HEK293 (cell line): ENCODE measurements at regions not wholly inside any gene's neighbourhood (a gene's known extent, or its start where the extent isn't known, plus 50 kb on each side); places are given as distances from the start of the nearest gene placed in this dataset.

Source experiments
- CTCF ChIA-PET: fragments of 350-600 bp; formaldehyde crosslinking; extraction: SDS; loops from one replicate; lab custom pipeline; 2021; ENCODE audit warnings: antibody characterized with exemption; lab: Yijun Ruan, JAX
- POLR2A ChIA-PET: fragments of 300-600 bp; formaldehyde crosslinking; extraction: SDS; loops from one replicate; lab custom pipeline; 2020; ENCODE audit warnings: antibody characterized with exemption, inconsistent platforms; lab: Yijun Ruan, JAX
- H3K27ac ChIP-seq: fragments of 200-500 bp; sonication (Bioruptor generic); 2 replicates; pipeline ENCODE4 v1.5.1; 2014; ENCODE audit warnings: low read depth, low read length, control low read depth, inconsistent platforms; ENCODE audit errors: extremely low read depth
- H3K36me3 ChIP-seq, 2 experiments: fragments of 200-500 bp in 1 of 2; sonication (Bioruptor generic) in 1 of 2; 1 replicate in 1 of 2; 2 replicates in 1 of 2; pipeline ENCODE4 v1.5.1; 2014 to 2017; ENCODE audit warnings: inconsistent platforms in 2 of 2, low read length in 2 of 2; ENCODE audit not compliant: control insufficient read depth in 2 of 2, insufficient read depth in 1 of 2
- H3K4me1 ChIP-seq: fragments of 200-500 bp; sonication (Bioruptor generic); 2 replicates; pipeline ENCODE4 v1.5.1; 2014; ENCODE audit warnings: mild to moderate bottlenecking, low read length, inconsistent platforms; ENCODE audit not compliant: control insufficient read depth, insufficient read depth
- H3K4me3 ChIP-seq: 2 replicates; pipeline ENCODE4 v1.5.1; 2011; ENCODE audit warnings: low read depth, mild to moderate bottlenecking, control low read depth, low read length, moderate library complexity
- H3K9me3 ChIP-seq: fragments of 200-500 bp; sonication (Bioruptor generic); 2 replicates; pipeline ENCODE4 v1.5.1; 2014; ENCODE audit warnings: low read depth, low read length, inconsistent platforms; ENCODE audit not compliant: control insufficient read depth, insufficient read depth
- CTCF ChIP-seq: fragments of 450-650 bp; formaldehyde crosslinking; IDR thresholded peaks from 2 replicates; pipeline ENCODE4 v1.5.1; 2016; ENCODE audit warnings: missing biosample characterization, missing genetic modification characterization
- HOXA7 ChIP-seq: sonication (generic); formaldehyde crosslinking; IDR thresholded peaks from 2 replicates; pipeline ENCODE4 v1.8.1; 2022; ENCODE audit warnings: missing genetic modification reagents, borderline replicate concordance
- PRDM6 ChIP-seq: fragments of 450-650 bp; formaldehyde crosslinking; IDR thresholded peaks from 2 replicates; pipeline ENCODE4 v1.5.1; 2017; ENCODE audit warnings: missing biosample characterization, missing genetic modification characterization
- SETDB1 ChIP-seq: IDR thresholded peaks from one replicate; pipeline ENCODE4 v1.6.1; 2017; ENCODE audit warnings: mild to moderate bottlenecking, low read length, moderate library complexity, mixed read lengths; ENCODE audit not compliant: insufficient read length
- SP3 ChIP-seq: fragments of 450-650 bp; formaldehyde crosslinking; IDR thresholded peaks from 2 replicates; pipeline ENCODE4 v1.5.1; 2016; ENCODE audit warnings: missing biosample characterization, missing genetic modification characterization
- SP7 ChIP-seq: fragments of 450-650 bp; formaldehyde crosslinking; IDR thresholded peaks from 2 replicates; pipeline ENCODE4 v1.5.1; 2016; ENCODE audit warnings: missing biosample characterization, missing genetic modification characterization
- ZFP69B ChIP-seq: fragments of 450-650 bp; formaldehyde crosslinking; IDR thresholded peaks from 2 replicates; pipeline ENCODE4 v1.5.1; 2016; ENCODE audit warnings: missing biosample characterization, missing genetic modification characterization
- ZNF2 ChIP-seq: fragments of 450-650 bp; formaldehyde crosslinking; IDR thresholded peaks from 2 replicates; pipeline ENCODE4 v1.5.1; 2016; ENCODE audit warnings: missing biosample characterization, missing genetic modification characterization
- ZNF280C ChIP-seq: fragments of 450-650 bp; formaldehyde crosslinking; IDR thresholded peaks from 2 replicates; pipeline ENCODE4 v1.5.1; 2016; ENCODE audit warnings: missing biosample characterization, missing genetic modification characterization
- ZNF350 ChIP-seq: fragments of 450-650 bp; formaldehyde crosslinking; IDR thresholded peaks from 2 replicates; pipeline ENCODE4 v1.5.0; 2017; ENCODE audit warnings: missing biosample characterization, mild to moderate bottlenecking, missing genetic modification characterization
- ZNF398 ChIP-seq: fragments of 450-650 bp; formaldehyde crosslinking; IDR thresholded peaks from 2 replicates; pipeline ENCODE4 v1.5.1; 2017; ENCODE audit warnings: missing biosample characterization, missing genetic modification characterization
- ZNF529 ChIP-seq: fragments of 450-650 bp; formaldehyde crosslinking; IDR thresholded peaks from 2 replicates; pipeline ENCODE4 v1.5.1; 2017; ENCODE audit warnings: missing genetic modification characterization, missing biosample characterization; ENCODE audit not compliant: insufficient replicate concordance
- ZNF585B ChIP-seq: fragments of 450-650 bp; formaldehyde crosslinking; IDR thresholded peaks from 2 replicates; pipeline ENCODE4 v1.5.1; 2016; ENCODE audit warnings: missing biosample characterization, missing genetic modification characterization
- ZNF777 ChIP-seq: fragments of 450-650 bp; formaldehyde crosslinking; IDR thresholded peaks from 2 replicates; pipeline ENCODE4 v1.5.1; 2017; ENCODE audit warnings: missing biosample characterization, missing genetic modification characterization, borderline replicate concordance

- Histone ChIP-seq H3K4me3 (no peak overlapping the region), H3K9me3 (no peaks in the 10 kb centered on the region), H3K36me3 (no peaks in the 10 kb centered on the region), H3K4me1 (no peaks in the 10 kb centered on the region), H3K27ac (no peak overlapping the region)
- POLR2A ChIA-PET = no interaction called here
- TF ChIP-seq SP7 (tag by site-specific recombination) = no peak
- TF ChIP-seq SETDB1 = peak; percentile 23
- TF ChIP-seq HOXA7 (CRISPR knock-in tag) = no peak
- CTCF ChIA-PET = interaction anchor here (0.6 kb wide), 1 partner anchor 670 kb away, joined by 3 read pairs; no protein-coding TSS in a partner anchor
Observed at GRCh38 chr9:124205686-124206352, 51.9 kb upstream of the NEK6 start.

GRCh38 chr9:124206391-124206790, 51.4 kb upstream of the NEK6 start:
- no peaks in the 10 kb centered on the region for H3K36me3 ChIP-seq
- H3K27ac ChIP-seq = no peak overlapping the region
- H3K9me3 ChIP-seq = no peaks in the 10 kb centered on the region
- no peaks in the 10 kb centered on the region for H3K4me1 ChIP-seq
- H3K4me3 ChIP-seq = no peak overlapping the region
- POLR2A ChIA-PET = interaction anchor here (0.6 kb wide), 1 partner anchor 1373 kb away, joined by 3 read pairs; no protein-coding TSS in a partner anchor
- no peak for TF ChIP-seq CTCF
- no peak for TF ChIP-seq ZFP69B
- no peak for TF ChIP-seq SP3
- no peak for TF ChIP-seq ZNF529 (tag by site-specific recombination)
- TF ChIP-seq ZNF280C (tag by site-specific recombination) = no peak
- TF ChIP-seq ZNF585B (tag by site-specific recombination) = no peak
- no peak for TF ChIP-seq ZNF2 (tag by site-specific recombination)
- TF ChIP-seq ZNF350 = no peak
- no peak for TF ChIP-seq ZNF398
- no peak for TF ChIP-seq PRDM6
- TF ChIP-seq ZNF777 (tag by site-specific recombination) = no peak
- TF ChIP-seq, all 188 proteins: peak for 0
- CTCF ChIA-PET = interaction anchor here (0.6 kb wide), 1 partner anchor 670 kb away, joined by 3 read pairs; no protein-coding TSS in a partner anchor
